ENCODE measurements at regions not wholly inside any gene's neighbourhood (a gene's known extent, or its start where the extent isn't known, plus 50 kb on each side); places are given as distances from the start of the nearest gene placed in this dataset.

DNA sequence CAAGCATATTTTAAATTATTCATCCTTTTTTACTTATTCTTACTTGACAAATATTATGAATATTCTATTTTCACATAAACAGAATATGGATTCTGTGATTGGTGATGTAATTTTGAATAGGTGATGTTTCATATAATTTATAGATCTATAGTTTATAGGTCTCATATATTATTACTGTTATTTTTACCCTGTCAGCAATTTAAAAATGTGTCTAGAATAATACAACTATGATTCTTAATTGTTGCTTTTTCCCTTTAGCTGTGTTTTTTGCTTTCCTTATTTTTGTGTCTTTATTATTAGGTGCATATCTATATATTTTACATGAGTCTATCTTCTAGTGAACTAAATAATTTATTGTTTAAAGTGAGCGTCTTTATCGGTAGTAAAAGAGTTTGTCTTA lies 226.7 kb upstream of the FSIP2 start:
- no peak overlapping the region for H3K9ac ChIP-seq
- no peak overlapping the region for H2AFZ ChIP-seq (ENCODE audit: low read depth)
- no peaks in the 10 kb centered on the region for H4K20me1 ChIP-seq (ENCODE audit: insufficient read depth)
- H3F3A ChIP-seq (replicated peaks; ENCODE audit: insufficient read depth) = no peaks in the 10 kb centered on the region
- POLR2A ChIA-PET = no interaction called here
- WGBS (ENCODE audit: low lambda C conversion rate) = 91% methylated on average over 2 of the region's 2 CpGs
- no peak overlapping the region for H3K4me3 ChIP-seq (ENCODE audit: low read depth in 2 of 2, low read length in 1 of 2)
- H3K79me2 ChIP-seq (ENCODE audit: insufficient read depth) = no peaks in the 10 kb centered on the region
- H3K36me3 ChIP-seq (replicated peaks in 1 of 2; ENCODE audit: control insufficient read depth in 1 of 2, insufficient read depth in 2 of 2, low read length in 1 of 2) = no peaks in the 10 kb centered on the region
- CTCF ChIA-PET = no interaction called here
- H3K4me2 ChIP-seq = no peak overlapping the region
- H3K4me1 ChIP-seq (ENCODE audit: control insufficient read depth in 1 of 2, insufficient read depth in 2 of 2, low read depth in 1 of 2, low read length in 1 of 2) = no peaks in the 10 kb centered on the region
- no peak overlapping the region for H3K27ac ChIP-seq (ENCODE audit: low read depth in 2 of 2, low read length in 1 of 2)
- H3K27me3 ChIP-seq (ENCODE audit: insufficient read depth) = no peaks in the 10 kb centered on the region
- H3K9me2 ChIP-seq = no peaks in the 10 kb centered on the region
- peaks cover 19% of the 10 kb centered on the region for H3K9me3 ChIP-seq
- DNase-seq = no peak
- TF ChIP-seq SMC3 (IDR thresholded peaks at IDR 0.05; ENCODE audit: low read depth, low read length) (no peak), EZH2phosphoT487 (IDR thresholded peaks at IDR 0.05; ENCODE audit: borderline replicate concordance, low read depth) (no peak), MXI1 (IDR thresholded peaks at IDR 0.05; ENCODE audit: low read depth, low read length) (no peak), USF1 (IDR thresholded peaks at IDR 0.05; ENCODE audit: borderline replicate concordance, low read depth) (no peak), PBX3 (IDR thresholded peaks at IDR 0.05) (no peak), RAD21 (IDR thresholded peaks at IDR 0.05; ENCODE audit: low read length) (no peak), RCOR1 (IDR thresholded peaks at IDR 0.05; ENCODE audit: low read length) (no peak), CTCF (IDR thresholded peaks at IDR 0.05) (no peak), MAX (IDR thresholded peaks at IDR 0.05; ENCODE audit: low read depth) (no peak), JUND (IDR thresholded peaks at IDR 0.05) (no peak), FOSL2 (IDR thresholded peaks at IDR 0.05; ENCODE audit: borderline replicate concordance, low read depth) (no peak), IRF3 (IDR thresholded peaks at IDR 0.05; ENCODE audit: low read depth, low read length) (no peak), EP300 (IDR thresholded peaks at IDR 0.05; ENCODE audit: borderline replicate concordance in 1 of 2, low read depth in 1 of 2, low read length in 1 of 2) (no peak), MEF2A (IDR thresholded peaks at IDR 0.05; ENCODE audit: borderline replicate concordance, low read depth) (no peak), YY1 (IDR thresholded peaks at IDR 0.05; ENCODE audit: low read depth) (no peak), ELF1 (IDR thresholded peaks at IDR 0.05) (no peak), USF2 (IDR thresholded peaks at IDR 0.05; ENCODE audit: borderline replicate concordance, low read depth, low read length) (no peak)
- TF ChIP-seq, protein P1, sequence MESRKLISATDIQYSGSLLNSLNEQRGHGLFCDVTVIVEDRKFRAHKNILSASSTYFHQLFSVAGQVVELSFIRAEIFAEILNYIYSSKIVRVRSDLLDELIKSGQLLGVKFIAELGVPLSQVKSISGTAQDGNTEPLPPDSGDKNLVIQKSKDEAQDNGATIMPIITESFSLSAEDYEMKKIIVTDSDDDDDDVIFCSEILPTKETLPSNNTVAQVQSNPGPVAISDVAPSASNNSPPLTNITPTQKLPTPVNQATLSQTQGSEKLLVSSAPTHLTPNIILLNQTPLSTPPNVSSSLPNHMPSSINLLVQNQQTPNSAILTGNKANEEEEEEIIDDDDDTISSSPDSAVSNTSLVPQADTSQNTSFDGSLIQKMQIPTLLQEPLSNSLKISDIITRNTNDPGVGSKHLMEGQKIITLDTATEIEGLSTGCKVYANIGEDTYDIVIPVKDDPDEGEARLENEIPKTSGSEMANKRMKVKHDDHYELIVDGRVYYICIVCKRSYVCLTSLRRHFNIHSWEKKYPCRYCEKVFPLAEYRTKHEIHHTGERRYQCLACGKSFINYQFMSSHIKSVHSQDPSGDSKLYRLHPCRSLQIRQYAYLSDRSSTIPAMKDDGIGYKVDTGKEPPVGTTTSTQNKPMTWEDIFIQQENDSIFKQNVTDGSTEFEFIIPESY (IDR thresholded peaks at IDR 0.05; ENCODE audit: borderline replicate concordance, low read depth) = no peak
